ENCODE measurements at regions not wholly inside any gene's neighbourhood (a gene's known extent, or its start where the extent isn't known, plus 50 kb on each side); places are given as distances from the start of the nearest gene placed in this dataset.

- ATAC-seq, result no peak
- H3K36me3 ChIP-seq (ENCODE audit: control insufficient read depth in 1 of 2, insufficient read depth in 2 of 2, low read length in 2 of 2), result no peaks in the 10 kb centered on the region
- ChIA-PET RAD21 (ENCODE audit: low non-redundant PET in 1 of 2, low total read pairs in 2 of 2, uncharacterized antibody in 2 of 2, unreplicated experiment in 2 of 2) (no interaction called here), CTCF (no interaction called here), POLR2A (no interaction called here)
- no peak overlapping the region for H3K9ac ChIP-seq (ENCODE audit: low read length)
- DNase-seq (ENCODE audit: low read depth, low spot score), result no peak
- BruUV-seq (replicated peaks), result no TSS peak
- H3K4me3 ChIP-seq (replicated peaks in 1 of 2; ENCODE audit: low read depth in 1 of 2, low read length in 2 of 2), result no peak overlapping the region
- H3K27me3 ChIP-seq (ENCODE audit: insufficient read depth, low read length), result no peaks in the 10 kb centered on the region
- TF ChIP-seq EZH2 (IDR thresholded peaks at IDR 0.05), result no peak
- TF ChIP-seq EZH2phosphoT487 (IDR thresholded peaks at IDR 0.05; ENCODE audit: borderline replicate concordance), result no peak
- no peak for TF ChIP-seq SRF (IDR thresholded peaks at IDR 0.05; ENCODE audit: low read depth)
- TF ChIP-seq, protein P1, sequence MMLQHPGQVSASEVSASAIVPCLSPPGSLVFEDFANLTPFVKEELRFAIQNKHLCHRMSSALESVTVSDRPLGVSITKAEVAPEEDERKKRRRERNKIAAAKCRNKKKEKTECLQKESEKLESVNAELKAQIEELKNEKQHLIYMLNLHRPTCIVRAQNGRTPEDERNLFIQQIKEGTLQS (IDR thresholded peaks at IDR 0.05), result no peak
- no peak for TF ChIP-seq EGR1 (IDR thresholded peaks at IDR 0.05; ENCODE audit: low read depth)
- TF ChIP-seq, protein P2, sequence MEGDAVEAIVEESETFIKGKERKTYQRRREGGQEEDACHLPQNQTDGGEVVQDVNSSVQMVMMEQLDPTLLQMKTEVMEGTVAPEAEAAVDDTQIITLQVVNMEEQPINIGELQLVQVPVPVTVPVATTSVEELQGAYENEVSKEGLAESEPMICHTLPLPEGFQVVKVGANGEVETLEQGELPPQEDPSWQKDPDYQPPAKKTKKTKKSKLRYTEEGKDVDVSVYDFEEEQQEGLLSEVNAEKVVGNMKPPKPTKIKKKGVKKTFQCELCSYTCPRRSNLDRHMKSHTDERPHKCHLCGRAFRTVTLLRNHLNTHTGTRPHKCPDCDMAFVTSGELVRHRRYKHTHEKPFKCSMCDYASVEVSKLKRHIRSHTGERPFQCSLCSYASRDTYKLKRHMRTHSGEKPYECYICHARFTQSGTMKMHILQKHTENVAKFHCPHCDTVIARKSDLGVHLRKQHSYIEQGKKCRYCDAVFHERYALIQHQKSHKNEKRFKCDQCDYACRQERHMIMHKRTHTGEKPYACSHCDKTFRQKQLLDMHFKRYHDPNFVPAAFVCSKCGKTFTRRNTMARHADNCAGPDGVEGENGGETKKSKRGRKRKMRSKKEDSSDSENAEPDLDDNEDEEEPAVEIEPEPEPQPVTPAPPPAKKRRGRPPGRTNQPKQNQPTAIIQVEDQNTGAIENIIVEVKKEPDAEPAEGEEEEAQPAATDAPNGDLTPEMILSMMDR (IDR thresholded peaks at IDR 0.05 in 2 of 3, conservative IDR thresholded peaks at IDR 0.05 in 1 of 3; ENCODE audit: borderline replicate concordance in 1 of 3, insufficient read depth in 1 of 3, low read depth in 2 of 3, low read length in 2 of 3), result no peak
- TF ChIP-seq, protein P3, sequence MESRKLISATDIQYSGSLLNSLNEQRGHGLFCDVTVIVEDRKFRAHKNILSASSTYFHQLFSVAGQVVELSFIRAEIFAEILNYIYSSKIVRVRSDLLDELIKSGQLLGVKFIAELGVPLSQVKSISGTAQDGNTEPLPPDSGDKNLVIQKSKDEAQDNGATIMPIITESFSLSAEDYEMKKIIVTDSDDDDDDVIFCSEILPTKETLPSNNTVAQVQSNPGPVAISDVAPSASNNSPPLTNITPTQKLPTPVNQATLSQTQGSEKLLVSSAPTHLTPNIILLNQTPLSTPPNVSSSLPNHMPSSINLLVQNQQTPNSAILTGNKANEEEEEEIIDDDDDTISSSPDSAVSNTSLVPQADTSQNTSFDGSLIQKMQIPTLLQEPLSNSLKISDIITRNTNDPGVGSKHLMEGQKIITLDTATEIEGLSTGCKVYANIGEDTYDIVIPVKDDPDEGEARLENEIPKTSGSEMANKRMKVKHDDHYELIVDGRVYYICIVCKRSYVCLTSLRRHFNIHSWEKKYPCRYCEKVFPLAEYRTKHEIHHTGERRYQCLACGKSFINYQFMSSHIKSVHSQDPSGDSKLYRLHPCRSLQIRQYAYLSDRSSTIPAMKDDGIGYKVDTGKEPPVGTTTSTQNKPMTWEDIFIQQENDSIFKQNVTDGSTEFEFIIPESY (IDR thresholded peaks at IDR 0.05; ENCODE audit: extremely low read depth, insufficient replicate concordance, low read length), result no peak
- no peaks in the 10 kb centered on the region for H3K4me1 ChIP-seq (ENCODE audit: control insufficient read depth in 1 of 2, insufficient read depth in 2 of 2, low read length in 2 of 2)
- H2AFZ ChIP-seq (ENCODE audit: low read depth, low read length, poor library complexity, severe bottlenecking), result no peak overlapping the region
- intact Hi-C loops (cut with micrococcal nuclease), result no loop called here
- no peak overlapping the region for H3K27ac ChIP-seq (ENCODE audit: low read depth, low read length)
- no peaks in the 10 kb centered on the region for H3K9me3 ChIP-seq (ENCODE audit: control insufficient read depth in 1 of 2, insufficient read depth in 1 of 2, low read depth in 1 of 2, low read length in 2 of 2)
- H3K79me2 ChIP-seq (ENCODE audit: insufficient read depth, low read length), result no peaks in the 10 kb centered on the region
- H4K20me1 ChIP-seq (ENCODE audit: insufficient read depth), result no peaks in the 10 kb centered on the region
- no peaks in the 10 kb centered on the region for H3K9me2 ChIP-seq (ENCODE audit: insufficient read depth)
- H3K4me2 ChIP-seq (ENCODE audit: low read length), result no peak overlapping the region
Observed at GRCh38 chr9:14417237-14417636, 103.3 kb upstream of the NFIB start.

All from HCT116 (cell line).